H1 (cell line): ENCODE measurements at regions not wholly inside any gene's neighbourhood (a gene's known extent, or its start where the extent isn't known, plus 50 kb on each side); places are given as distances from the start of the nearest gene placed in this dataset.

ENCODE experiments used
- CTCF ChIA-PET: fragments of 300-600 bp; sonication (Branson Sonifier 250); formaldehyde crosslinking; loops from one replicate; lab custom pipeline; 2021; ENCODE audit not compliant: partially characterized antibody; lab: Charles Lee
- POLR2A ChIA-PET: fragments of 300-600 bp; sonication (Branson Sonifier 250); formaldehyde crosslinking; loops from one replicate; lab custom pipeline; 2021; ENCODE audit warnings: inconsistent platforms; ENCODE audit not compliant: partially characterized antibody; lab: Charles Lee
- DNase-seq, 2 experiments: peaks; one replicate each; pipeline versions ENCODE4 v3.0.0 to v3.0.0-alpha.2; 2010 to 2022; ENCODE audit warnings: low spot score in 2 of 2, low read depth in 1 of 2, mixed read lengths in 1 of 2
- FAIRE-seq: peaks from 2 replicates; lab custom pipeline; 2011; peaks lifted over from hg19 to GRCh38; lab: Jason Lieb, UNC
- H2AFZ ChIP-seq: 2 replicates; pipeline ENCODE4 v1.8.1; 2012; ENCODE audit warnings: low read length, inconsistent platforms
- H2AK5ac ChIP-seq: 2 replicates; pipeline ENCODE4 v1.6.1; 2013; ENCODE audit warnings: low read depth, low read length
- H2BK120ac ChIP-seq: replicated peaks from 2 replicates; pipeline ENCODE3; 2013; ENCODE audit warnings: low read depth, low read length, inconsistent platforms
- H2BK12ac ChIP-seq: 2 replicates; pipeline ENCODE4 v1.6.1; 2013; ENCODE audit warnings: low read depth, low read length
- H2BK15ac ChIP-seq: 2 replicates; pipeline ENCODE4 v1.6.1; 2013; ENCODE audit warnings: low read length
- H2BK20ac ChIP-seq: 2 replicates; pipeline ENCODE4 v1.6.1; 2013; ENCODE audit warnings: low read length
- H2BK5ac ChIP-seq: 2 replicates; pipeline ENCODE4 v1.6.1; 2013; ENCODE audit warnings: low read depth, low read length
- H3K14ac ChIP-seq: 2 replicates; pipeline ENCODE4 v1.6.1; 2013; ENCODE audit warnings: inconsistent platforms; ENCODE audit not compliant: insufficient read length
- H3K18ac ChIP-seq: 2 replicates; pipeline ENCODE4 v1.6.1; 2013; ENCODE audit warnings: low read length; ENCODE audit errors: extremely low read depth
- H3K23ac ChIP-seq: 2 replicates; pipeline ENCODE4 v1.6.1; 2013; ENCODE audit warnings: inconsistent platforms; ENCODE audit not compliant: insufficient read length
- H3K23me2 ChIP-seq: 2 replicates; pipeline ENCODE4 v1.6.1; 2013; ENCODE audit warnings: low read depth, low read length
- H3K27ac ChIP-seq: 2 replicates; pipeline ENCODE4 v1.6.1; 2011; ENCODE audit warnings: low read depth, low read length, inconsistent platforms
- H3K27me3 ChIP-seq, 4 experiments: replicated peaks in 1 of 4; 1 replicate in 1 of 4; 2 replicates in 3 of 4; pipeline versions ENCODE4 v1.6.1 to v1.8.1; 2011 to 2013; ENCODE audit warnings: low read length in 3 of 4, mild to moderate bottlenecking in 3 of 4, inconsistent platforms in 2 of 4, mixed read lengths in 2 of 4, moderate library complexity in 1 of 4; ENCODE audit not compliant: control insufficient read depth in 3 of 4, insufficient read depth in 3 of 4; ENCODE audit errors: extremely low read depth in 1 of 4
- H3K36me3 ChIP-seq, 4 experiments: 2 replicates each; pipeline versions ENCODE4 v1.6.1 to v1.8.1; 2011 to 2013; ENCODE audit warnings: mild to moderate bottlenecking in 4 of 4, low read length in 3 of 4, moderate library complexity in 2 of 4, control low read depth in 1 of 4, inconsistent platforms in 1 of 4; ENCODE audit not compliant: insufficient read depth in 4 of 4, control insufficient read depth in 2 of 4
- H3K4ac ChIP-seq: replicated peaks from 2 replicates; pipeline ENCODE3; 2013; ENCODE audit warnings: low read length, low read depth, mixed read lengths, inconsistent platforms; ENCODE audit not compliant: insufficient read length
- H3K4me1 ChIP-seq, 4 experiments: replicated peaks in 1 of 4; 1 replicate in 1 of 4; 2 replicates in 3 of 4; pipeline versions ENCODE4 v1.6.1 to v1.8.1; 2011 to 2013; ENCODE audit warnings: low read length in 3 of 4, inconsistent platforms in 2 of 4, mixed read lengths in 1 of 4; ENCODE audit not compliant: insufficient read depth in 4 of 4, control insufficient read depth in 3 of 4
- H3K4me2 ChIP-seq, 2 experiments: 2 replicates each; pipeline versions ENCODE4 v1.6.1 to v1.8.1; 2011 to 2013; ENCODE audit warnings: low read depth in 2 of 2, low read length in 2 of 2, control low read depth in 1 of 2, inconsistent platforms in 1 of 2, mild to moderate bottlenecking in 1 of 2; ENCODE audit not compliant: insufficient read depth in 1 of 2
- H3K4me3 ChIP-seq, 4 experiments: fragments of 200-600, 300-600 bp in 1 of 4; sonication (generic), shearing (Covaris generic), sonication (Bioruptor Twin) in 1 of 4; 2 replicates each; pipeline versions ENCODE4 v1.5.1 to v1.8.1; 2011 to 2016; ENCODE audit warnings: low read length in 4 of 4, low read depth in 3 of 4, control low read depth in 2 of 4, inconsistent platforms in 2 of 4, mild to moderate bottlenecking in 2 of 4, mixed read lengths in 1 of 4, moderate library complexity in 1 of 4; ENCODE audit not compliant: insufficient read depth in 2 of 4; ENCODE audit errors: extremely low read depth in 1 of 4
- H3K56ac ChIP-seq: replicated peaks from 2 replicates; pipeline ENCODE3; 2013; ENCODE audit warnings: low read depth, mild to moderate bottlenecking, mixed read lengths, low read length, inconsistent platforms; ENCODE audit not compliant: insufficient read length
- H3K79me1 ChIP-seq: 2 replicates; pipeline ENCODE4 v1.6.1; 2013; ENCODE audit warnings: low read depth, low read length, control low read depth
- H3K79me2 ChIP-seq, 2 experiments: 2 replicates each; pipeline versions ENCODE4 v1.6.1 to v1.8.1; 2012 to 2013; ENCODE audit warnings: low read length in 2 of 2, mild to moderate bottlenecking in 2 of 2, inconsistent platforms in 1 of 2; ENCODE audit not compliant: insufficient read depth in 2 of 2, control insufficient read depth in 1 of 2
- H3K9ac ChIP-seq, 4 experiments: replicated peaks in 1 of 4; 1 replicate in 1 of 4; 2 replicates in 3 of 4; pipeline versions ENCODE4 v1.6.1 to v1.8.1; 2011 to 2013; ENCODE audit warnings: low read depth in 3 of 4, low read length in 3 of 4, control low read depth in 2 of 4, mild to moderate bottlenecking in 2 of 4, moderate library complexity in 2 of 4, inconsistent platforms in 1 of 4; ENCODE audit errors: extremely low read depth in 1 of 4
- H3K9me3 ChIP-seq, 2 experiments: 2 replicates each; pipeline versions ENCODE4 v1.6.1 to v1.8.1; 2012 to 2013; ENCODE audit warnings: mild to moderate bottlenecking in 2 of 2, moderate library complexity in 2 of 2, control low read depth in 1 of 2, inconsistent platforms in 1 of 2, low read depth in 1 of 2, low read length in 1 of 2, mixed read lengths in 1 of 2; ENCODE audit not compliant: insufficient read depth in 2 of 2
- H4K20me1 ChIP-seq, 2 experiments: replicated peaks in 1 of 2; 2 replicates each; pipeline versions ENCODE3 to v1.8.1; 2011 to 2013; ENCODE audit warnings: inconsistent platforms in 2 of 2, low read length in 2 of 2, mild to moderate bottlenecking in 1 of 2; ENCODE audit not compliant: insufficient read depth in 2 of 2, control insufficient read depth in 1 of 2
- H4K5ac ChIP-seq: 2 replicates; pipeline ENCODE4 v1.6.1; 2013; ENCODE audit warnings: low read length, low read depth, mixed read lengths, inconsistent platforms; ENCODE audit not compliant: insufficient read length
- H4K8ac ChIP-seq: 2 replicates; pipeline ENCODE4 v1.8.0; 2013; ENCODE audit warnings: mild to moderate bottlenecking, moderate library complexity, low read length, inconsistent platforms; ENCODE audit not compliant: insufficient read depth; ENCODE audit errors: extremely low read depth
- H4K91ac ChIP-seq: replicated peaks from 2 replicates; pipeline ENCODE3; 2013; ENCODE audit warnings: low read length, mixed read lengths, inconsistent platforms; ENCODE audit not compliant: insufficient read length
- CEBPB ChIP-seq: IDR thresholded peaks from 2 replicates; pipeline ENCODE4 v1.6.1; 2012; ENCODE audit warnings: low read depth, low read length
- CREB1 ChIP-seq: IDR thresholded peaks from 2 replicates; pipeline ENCODE4 v1.6.1; 2012; ENCODE audit warnings: inconsistent platforms
- E2F6 ChIP-seq: IDR thresholded peaks from 2 replicates; pipeline ENCODE4 v1.6.1; 2012; ENCODE audit warnings: inconsistent platforms
- EGR1 ChIP-seq: IDR thresholded peaks from 2 replicates; pipeline ENCODE4 v1.6.1; 2011; ENCODE audit warnings: low read depth, low read length, borderline replicate concordance
- HDAC2 ChIP-seq, 2 experiments: fragments of 300-600 bp in 1 of 2; sonication (generic) in 1 of 2; IDR thresholded peaks; 2 replicates each; pipeline ENCODE4 v1.6.1; 2011 to 2012; ENCODE audit warnings: low read depth in 2 of 2, low read length in 2 of 2, mild to moderate bottlenecking in 2 of 2, moderate library complexity in 2 of 2, borderline replicate concordance in 1 of 2, inconsistent platforms in 1 of 2
- HDAC6 ChIP-seq: IDR thresholded peaks from one replicate; pipeline ENCODE4 v1.7.1; 2012; ENCODE audit warnings: low read depth, mild to moderate bottlenecking, inconsistent platforms, low read length, moderate library complexity
- JUND ChIP-seq: IDR thresholded peaks from 2 replicates; pipeline ENCODE4 v1.6.1; 2011; ENCODE audit warnings: mild to moderate bottlenecking, improper control_type of control experiment, low read length
- KDM5A ChIP-seq: fragments of 200-600 bp; IDR thresholded peaks from 2 replicates; pipeline ENCODE4 v1.7.1; 2012; ENCODE audit warnings: mild to moderate bottlenecking, low read length, inconsistent platforms, mixed read lengths
- POLR2A ChIP-seq, 2 experiments: IDR thresholded peaks; 1 replicate in 1 of 2; 2 replicates in 1 of 2; pipeline ENCODE4 v1.6.1; 2011; ENCODE audit warnings: low read depth in 2 of 2, low read length in 2 of 2, mild to moderate bottlenecking in 2 of 2; ENCODE audit errors: control extremely low read depth in 1 of 2
- POU5F1 ChIP-seq: IDR thresholded peaks from 2 replicates; pipeline ENCODE4 v1.6.1; 2011; ENCODE audit warnings: low read depth, mild to moderate bottlenecking, low read length, moderate library complexity
- RXRA ChIP-seq: IDR thresholded peaks from 2 replicates; pipeline ENCODE4 v1.6.1; 2011; ENCODE audit warnings: low read depth, mild to moderate bottlenecking, low read length, moderate library complexity; ENCODE audit not compliant: insufficient read depth
- SIX5 ChIP-seq: IDR thresholded peaks from 2 replicates; pipeline ENCODE4 v1.6.1; 2011; ENCODE audit warnings: mild to moderate bottlenecking, low read depth, low read length
- SP4 ChIP-seq: IDR thresholded peaks from 2 replicates; pipeline ENCODE4 v1.6.1; 2012; ENCODE audit warnings: low read length, inconsistent platforms
- SUZ12 ChIP-seq: fragments of 200-600 bp; sonication (generic); IDR thresholded peaks from 2 replicates; pipeline ENCODE4 v1.6.1; 2012; ENCODE audit warnings: mild to moderate bottlenecking, inconsistent platforms, low read length, moderate library complexity, mixed read lengths
- TCF12 ChIP-seq: IDR thresholded peaks from 2 replicates; pipeline ENCODE4 v1.6.1; 2011; ENCODE audit warnings: low read depth, mild to moderate bottlenecking, low read length
- WGBS, 2 experiments: shearing (Covaris generic) in 1 of 2; methylation state at CpG; one replicate each; pipeline versions ENCODE4 v1.1.6 to v1.1.7; 2013 to 2015; ENCODE audit warnings: low lambda C conversion rate in 2 of 2, mixed read lengths in 2 of 2, inconsistent platforms in 1 of 2, low coverage in 1 of 2, missing lambda C conversion rate in 1 of 2; ENCODE audit not compliant: insufficient replicate concordance in 2 of 2, insufficient coverage in 1 of 2, insufficient read length in 1 of 2; ENCODE audit errors: extremely low coverage in 1 of 2, missing lambda C conversion rate in 1 of 2; 5-methylcytosine and 5-hydroxymethylcytosine counted together

DNA sequence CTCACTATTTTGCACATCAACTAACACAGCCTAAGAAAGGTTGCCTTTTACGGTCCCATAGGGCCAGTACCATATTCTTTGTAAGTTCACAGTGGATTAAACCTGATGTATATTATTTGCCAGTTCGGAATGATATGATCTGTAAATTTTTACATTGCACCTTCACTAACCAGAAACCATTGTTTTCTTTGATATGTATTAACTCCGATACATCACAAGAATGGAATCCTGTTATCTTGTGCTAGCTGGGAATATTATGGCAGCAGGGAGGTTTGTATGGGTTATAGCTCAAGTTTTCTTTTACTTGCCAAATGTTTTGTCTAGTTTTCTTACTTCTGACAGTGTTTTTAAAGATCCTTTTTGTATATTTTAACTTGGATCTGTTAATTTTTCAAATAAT, 51.4 kb upstream of the S1PR1 start:
- no peak overlapping the region for H3K18ac ChIP-seq
- H2AFZ ChIP-seq: no peak overlapping the region
- H3K4me3 ChIP-seq: no peak overlapping the region
- no peaks in the 10 kb centered on the region for H3K36me3 ChIP-seq
- TF ChIP-seq HDAC6: no peak
- TF ChIP-seq TCF12: no peak
- no peak for TF ChIP-seq RXRA
- TF ChIP-seq JUND: no peak
- TF ChIP-seq E2F6: no peak
- no peak for TF ChIP-seq EGR1
- TF ChIP-seq POLR2A (IDR thresholded peaks at IDR 0.05; ENCODE audit: control extremely low read depth in 1 of 2, low read depth in 2 of 2, low read length in 2 of 2): no peak
- no peak for TF ChIP-seq SP4
- TF ChIP-seq POU5F1: no peak
- no peak for TF ChIP-seq SIX5
- TF ChIP-seq HDAC2 (IDR thresholded peaks at IDR 0.05; ENCODE audit: borderline replicate concordance in 1 of 2, low read depth in 2 of 2, low read length in 2 of 2): no peak
- TF ChIP-seq CEBPB: no peak
- no peak for TF ChIP-seq CREB1
- TF ChIP-seq SUZ12: no peak
- no peak for TF ChIP-seq KDM5A
- H3K9me3 ChIP-seq: no peaks in the 10 kb centered on the region
- H2BK120ac ChIP-seq: no peak overlapping the region
- no peak overlapping the region for H4K8ac ChIP-seq
- H2BK20ac ChIP-seq: no peak overlapping the region
- no peak overlapping the region for H2BK12ac ChIP-seq
- no peaks in the 10 kb centered on the region for H3K27me3 ChIP-seq
- CTCF ChIA-PET: no interaction called here
- H3K14ac ChIP-seq: no peak overlapping the region
- no peak overlapping the region for H3K4ac ChIP-seq
- POLR2A ChIA-PET: no interaction called here
- H2BK15ac ChIP-seq: no peak overlapping the region
- H3K9ac ChIP-seq: no peak overlapping the region
- FAIRE-seq: no peak
- H3K56ac ChIP-seq: no peak overlapping the region
- no peaks in the 10 kb centered on the region for H3K79me2 ChIP-seq
- DNase-seq: no peak
- no peak overlapping the region for H4K5ac ChIP-seq
- 86% methylated on average over 3 of the region's 3 CpGs; no CpG with 5 or more reads in 1 of the 2 experiments for WGBS, 2 experiments
- H3K23ac ChIP-seq: no peak overlapping the region
- no peak overlapping the region for H3K4me2 ChIP-seq
- no peak overlapping the region for H3K27ac ChIP-seq
- H3K23me2 ChIP-seq: no peaks in the 10 kb centered on the region
- H3K4me1 ChIP-seq: no peaks in the 10 kb centered on the region
- no peak overlapping the region for H4K91ac ChIP-seq
- H2AK5ac ChIP-seq: no peak overlapping the region
- H2BK5ac ChIP-seq: no peak overlapping the region
- H4K20me1 ChIP-seq: no peaks in the 10 kb centered on the region
- H3K79me1 ChIP-seq: no peaks in the 10 kb centered on the region
